K562 (cell line): ENCODE measurements at regions not wholly inside any gene's neighbourhood (a gene's known extent, or its start where the extent isn't known, plus 50 kb on each side); places are given as distances from the start of the nearest gene placed in this dataset.

Experiments used
- CTCF ChIP-seq, 3 experiments: IDR thresholded peaks in 2 of 3; conservative IDR thresholded peaks in 1 of 3; 2 replicates each; pipeline ENCODE4 v1.5.1; 2011 to 2012; ENCODE audit warnings: low read length in 3 of 3, mild to moderate bottlenecking in 3 of 3, control low read depth in 2 of 3, improper control_type of control experiment in 1 of 3, inconsistent platforms in 1 of 3, low read depth in 1 of 3, mixed read lengths in 1 of 3, moderate library complexity in 1 of 3; ENCODE audit not compliant: insufficient read depth in 2 of 3
- LCOR ChIP-seq: sonication (generic); formaldehyde crosslinking; IDR thresholded peaks from 2 replicates; pipeline ENCODE4 v1.8.0; 2022; ENCODE audit warnings: mild to moderate bottlenecking, missing genetic modification reagents
- PATZ1 ChIP-seq: fragments of 250-450 bp; sonication (Bioruptor Pico); IDR thresholded peaks from 2 replicates; pipeline ENCODE4 v1.5.0; 2020; ENCODE audit warnings: mild to moderate bottlenecking, borderline replicate concordance
- TARDBP ChIP-seq: fragments of 450-650 bp; IDR thresholded peaks from 2 replicates; pipeline ENCODE4 v1.6.1; 2016
- ZBTB1 ChIP-seq: sonication (generic); formaldehyde crosslinking; IDR thresholded peaks from 2 replicates; pipeline ENCODE4 v1.8.1; 2023; ENCODE audit warnings: missing genetic modification reagents, low read depth, mild to moderate bottlenecking, borderline replicate concordance

- TF ChIP-seq LCOR (CRISPR knock-in tag), result no peak
- no peak for TF ChIP-seq CTCF (IDR thresholded peaks at IDR 0.05 in 2 of 3, conservative IDR thresholded peaks at IDR 0.05 in 1 of 3; ENCODE audit: insufficient read depth in 2 of 3, low read depth in 1 of 3, low read length in 3 of 3)
- TF ChIP-seq ZBTB1 (CRISPR knock-in tag), result no peak
- no peak for TF ChIP-seq TARDBP
- TF ChIP-seq PATZ1 (CRISPR knock-in tag), result no peak
Measured at GRCh38 chr4:138565576-138565975, 323.4 kb upstream of the SLC7A11 start.
